Gastroesophageal sphincter (tissue), 4 donors: ENCODE measurements at regions not wholly inside any gene's neighbourhood (a gene's known extent, or its start where the extent isn't known, plus 50 kb on each side); places are given as distances from the start of the nearest gene placed in this dataset.

Source experiments
- ATAC-seq: fragments of 150-250 bp; one replicate; pipeline ENCODE4 v1.9.1; 2016; ENCODE audit warnings: mild to moderate bottlenecking, moderate library complexity
- H3K27ac ChIP-seq, 4 donors: fragments of 200-600 bp; sonication (generic) in 3 of 4; 1 replicate in 3 of 4; 2 replicates in 1 of 4; pipeline ENCODE4 v1.5.1; 2016 to 2019
- H3K27me3 ChIP-seq: fragments of 200-600 bp; sonication (generic); one replicate; pipeline ENCODE4 v1.5.1; 2019
- H3K36me3 ChIP-seq, 2 donors: fragments of 200-600 bp; sonication (generic); one replicate each; pipeline ENCODE4 v1.5.1; 2019; ENCODE audit warnings: control low read depth in 1 of 2
- H3K4me1 ChIP-seq, 3 donors: fragments of 200-600 bp; sonication (generic); 1 replicate in 2 of 3; 2 replicates in 1 of 3; pipeline ENCODE4 v1.5.1; 2016 to 2019; ENCODE audit warnings: control low read depth in 2 of 3
- H3K4me3 ChIP-seq, 2 donors: fragments of 200-600 bp; sonication (generic); one replicate each; pipeline ENCODE4 v1.5.1; 2019; ENCODE audit warnings: mild to moderate bottlenecking in 1 of 2, moderate library complexity in 1 of 2
- H3K9me3 ChIP-seq, 3 donors: fragments of 200-600 bp; sonication (generic); one replicate each; pipeline ENCODE4 v1.5.1; 2017 to 2019; ENCODE audit warnings: control low read depth in 2 of 3
- EP300 ChIP-seq: sonication (generic); formaldehyde crosslinking; IDR thresholded peaks from one replicate; pipeline ENCODE4 v1.6.1; 2017; ENCODE audit warnings: antibody characterized with exemption, mild to moderate bottlenecking
- POLR2A ChIP-seq, 2 donors: fragments of 450-650 bp; IDR thresholded peaks; one replicate each; pipeline ENCODE4 v1.6.1; 2017; ENCODE audit warnings: antibody characterized with exemption in 2 of 2, mild to moderate bottlenecking in 2 of 2, moderate library complexity in 1 of 2
- POLR2AphosphoS5 ChIP-seq: sonication (generic); formaldehyde crosslinking; IDR thresholded peaks from one replicate; pipeline ENCODE4 v1.6.1; 2017; ENCODE audit warnings: antibody characterized with exemption
- WGBS, 2 donors: methylation state at CpG; one replicate each; pipeline ENCODE4 v1.1.5; 2018; ENCODE audit warnings: low coverage in 1 of 2; 5-methylcytosine and 5-hydroxymethylcytosine counted together
- TF ChIP-seq, protein P1 (sequence below), 4 experiments: fragments of 200-600 bp in 2 of 4; fragments of 450-650 bp in 2 of 4; sonication (generic) in 1 of 4; IDR thresholded peaks; one replicate each; pipeline ENCODE4 v1.5.1; 2017 to 2019; ENCODE audit warnings: antibody characterized with exemption in 4 of 4, mild to moderate bottlenecking in 2 of 4, moderate library complexity in 2 of 4

DNA sequence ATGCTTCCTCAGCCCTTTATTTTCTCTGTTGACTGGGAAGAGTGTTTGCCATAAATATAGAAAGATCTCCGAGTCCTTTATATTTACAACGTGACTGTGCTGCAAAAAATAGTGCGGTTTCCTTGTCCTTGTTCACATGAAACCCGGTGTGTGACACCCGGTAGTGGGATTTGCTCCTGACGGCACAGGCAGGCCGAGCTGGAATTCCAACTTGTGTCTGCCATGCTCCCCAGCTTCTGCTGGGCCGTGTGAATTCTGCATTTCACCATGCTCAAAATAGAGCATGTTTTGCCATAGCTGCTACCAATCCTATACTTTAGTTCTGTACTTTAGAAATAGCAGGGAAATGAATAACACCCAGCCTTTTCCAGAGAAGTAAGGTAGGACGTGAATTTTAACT, 60.3 kb upstream of the PDE10A start:
- Histone ChIP-seq H3K4me3 (no peak overlapping the region), H3K9me3 (no peaks in the 10 kb centered on the region), H3K27me3 (no peaks in the 10 kb centered on the region), H3K36me3 (no peaks in the 10 kb centered on the region), H3K27ac (no peak overlapping the region), H3K4me1 (peaks cover 0 to 13% (median 3%) of the 10 kb centered on the region in 3 donors)
- TF ChIP-seq POLR2A (IDR thresholded peaks at IDR 0.05) (no peak), EP300 (no peak), POLR2AphosphoS5 (no peak)
- TF ChIP-seq, protein P1, sequence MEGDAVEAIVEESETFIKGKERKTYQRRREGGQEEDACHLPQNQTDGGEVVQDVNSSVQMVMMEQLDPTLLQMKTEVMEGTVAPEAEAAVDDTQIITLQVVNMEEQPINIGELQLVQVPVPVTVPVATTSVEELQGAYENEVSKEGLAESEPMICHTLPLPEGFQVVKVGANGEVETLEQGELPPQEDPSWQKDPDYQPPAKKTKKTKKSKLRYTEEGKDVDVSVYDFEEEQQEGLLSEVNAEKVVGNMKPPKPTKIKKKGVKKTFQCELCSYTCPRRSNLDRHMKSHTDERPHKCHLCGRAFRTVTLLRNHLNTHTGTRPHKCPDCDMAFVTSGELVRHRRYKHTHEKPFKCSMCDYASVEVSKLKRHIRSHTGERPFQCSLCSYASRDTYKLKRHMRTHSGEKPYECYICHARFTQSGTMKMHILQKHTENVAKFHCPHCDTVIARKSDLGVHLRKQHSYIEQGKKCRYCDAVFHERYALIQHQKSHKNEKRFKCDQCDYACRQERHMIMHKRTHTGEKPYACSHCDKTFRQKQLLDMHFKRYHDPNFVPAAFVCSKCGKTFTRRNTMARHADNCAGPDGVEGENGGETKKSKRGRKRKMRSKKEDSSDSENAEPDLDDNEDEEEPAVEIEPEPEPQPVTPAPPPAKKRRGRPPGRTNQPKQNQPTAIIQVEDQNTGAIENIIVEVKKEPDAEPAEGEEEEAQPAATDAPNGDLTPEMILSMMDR (IDR thresholded peaks at IDR 0.05), result no peak
- WGBS, 2 donors, result 33 to 83% methylated on average over 2 to 9 of the region's 9 CpGs
- no peak for ATAC-seq

DNA sequence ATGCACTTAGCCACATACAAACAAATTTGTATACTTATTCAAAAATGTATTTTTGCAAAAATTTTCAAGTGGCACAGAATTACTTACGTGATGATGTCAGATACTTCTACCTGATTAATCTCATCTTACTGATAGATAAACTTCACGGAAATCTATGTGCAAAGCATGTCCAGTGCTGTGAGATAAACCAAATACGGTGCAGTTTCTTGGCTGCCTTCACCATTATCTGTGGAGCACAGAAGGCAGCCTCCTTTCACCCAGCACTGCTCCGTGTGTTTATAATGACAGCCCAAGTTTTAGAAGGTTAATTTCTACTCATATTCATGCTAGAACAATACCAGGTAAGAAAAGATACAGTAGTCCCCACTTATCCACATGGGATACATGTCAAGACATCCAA, 59.0 kb upstream of the PDE10A start:
- 69 to 83% methylated on average over 4 of the region's 4 CpGs for WGBS, 2 donors
- no peaks in the 10 kb centered on the region for H3K27me3 ChIP-seq
- H3K36me3 ChIP-seq, result no peaks in the 10 kb centered on the region
- H3K27ac ChIP-seq, result no peak overlapping the region
- no peaks in the 10 kb centered on the region for H3K9me3 ChIP-seq
- no peak overlapping the region for H3K4me3 ChIP-seq
- TF ChIP-seq EP300 (no peak), POLR2A (IDR thresholded peaks at IDR 0.05) (no peak), POLR2AphosphoS5 (no peak)
- TF ChIP-seq, protein P1 (IDR thresholded peaks at IDR 0.05), result no peak
- H3K4me1 ChIP-seq, result peaks cover 0 to 18% (median 3%) of the 10 kb centered on the region in 3 donors
- ATAC-seq, result no peak

DNA sequence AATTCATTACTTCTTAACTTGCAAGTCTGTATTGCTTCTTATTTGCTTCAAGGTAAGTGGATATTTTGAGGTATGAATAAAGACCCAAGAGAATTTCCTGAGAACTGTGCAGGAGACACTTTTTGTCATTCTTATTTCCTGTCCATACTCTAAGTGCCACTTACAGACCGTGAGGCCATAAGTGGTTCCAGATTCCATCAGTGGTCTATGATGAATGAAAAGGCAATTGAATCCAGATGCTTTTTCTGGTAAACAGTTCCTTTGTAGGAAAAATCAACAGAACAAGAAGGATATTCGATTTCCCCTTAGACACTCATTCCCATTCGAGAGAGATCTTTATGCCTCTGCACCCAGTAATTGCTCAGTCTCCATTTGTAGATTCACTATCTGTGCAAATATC, 58.3 kb upstream of the PDE10A start:
- ATAC-seq, result no peak
- Histone ChIP-seq H3K4me1 (peaks cover 0 to 18% (median 3%) of the 10 kb centered on the region in 3 donors), H3K4me3 (no peak overlapping the region), H3K9me3 (no peaks in the 10 kb centered on the region), H3K36me3 (no peaks in the 10 kb centered on the region), H3K27me3 (no peaks in the 10 kb centered on the region), H3K27ac (no peak overlapping the region)
- WGBS, 2 donors, result 45 to 57% methylated on average over 3 of the region's 3 CpGs
- no peak for TF ChIP-seq POLR2A (IDR thresholded peaks at IDR 0.05)

DNA sequence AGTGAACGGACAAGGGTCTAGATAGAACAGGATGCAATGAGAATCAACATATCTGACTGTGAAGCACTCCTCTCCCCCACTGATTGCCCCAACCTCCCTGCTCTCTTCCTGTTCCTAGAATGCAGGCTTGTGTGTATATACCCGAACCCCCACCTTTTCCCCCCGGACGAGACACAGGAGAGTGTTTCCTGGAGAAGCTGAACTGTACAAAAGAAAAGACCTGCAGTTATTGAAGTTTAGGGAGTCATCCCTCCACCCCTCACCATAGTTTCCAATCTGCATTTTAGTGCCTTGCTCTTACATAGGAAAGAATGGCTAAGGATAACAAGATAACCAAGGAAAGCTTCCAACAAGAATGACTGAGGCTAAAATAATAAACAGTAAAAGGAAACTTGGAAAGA, 55.5 kb upstream of the PDE10A start:
- no peak for ATAC-seq
- WGBS, 2 donors, result 9 to 18% methylated on average over 3 to 4 of the region's 4 CpGs
- no peak overlapping the region for H3K27ac ChIP-seq
- no peak overlapping the region for H3K4me3 ChIP-seq
- no peaks in the 10 kb centered on the region for H3K36me3 ChIP-seq
- H3K4me1 ChIP-seq, result peaks cover 0 to 18% (median 3%) of the 10 kb centered on the region in 3 donors
- H3K27me3 ChIP-seq, result peaks cover 6% of the 10 kb centered on the region
- no peaks in the 10 kb centered on the region for H3K9me3 ChIP-seq
- TF ChIP-seq POLR2A (IDR thresholded peaks at IDR 0.05) (no peak), POLR2AphosphoS5 (no peak), EP300 (no peak)
- TF ChIP-seq, protein P1 (IDR thresholded peaks at IDR 0.05), result no peak

DNA sequence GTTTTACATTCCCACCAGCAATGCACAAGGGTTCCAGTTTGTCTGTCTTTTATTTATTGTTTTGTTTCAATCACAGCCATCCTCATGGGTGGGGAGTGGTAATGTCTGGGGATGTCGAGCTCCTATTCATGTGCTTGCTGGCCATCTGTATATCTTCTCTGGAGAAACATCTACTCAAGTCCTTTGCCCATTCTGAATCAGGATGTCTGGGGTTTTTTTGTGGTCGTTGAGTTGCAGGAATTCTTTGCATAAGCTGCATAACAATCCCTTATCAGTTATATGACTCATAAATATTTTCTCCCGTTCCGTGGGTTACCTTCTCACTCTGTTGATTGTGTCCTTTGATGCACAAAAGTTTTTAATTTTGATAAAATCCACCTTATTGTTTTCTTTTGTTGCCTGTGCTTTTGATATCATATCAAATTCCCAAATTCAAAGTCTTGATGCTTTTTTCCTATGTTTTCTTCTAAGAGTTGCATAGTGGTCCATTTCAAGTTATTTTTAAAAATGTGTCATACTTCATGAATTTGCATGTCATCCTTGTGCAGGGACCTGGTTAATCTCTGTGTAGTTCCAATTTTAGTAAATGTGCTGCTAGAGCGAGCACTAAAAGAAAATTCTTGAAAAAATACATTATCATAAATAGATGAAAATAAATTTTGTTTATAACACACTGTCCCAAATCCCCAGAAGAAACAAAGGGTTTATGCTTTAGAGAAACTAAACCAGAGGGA, 54.9 kb upstream of the PDE10A start:
- H3K36me3 ChIP-seq, result no peaks in the 10 kb centered on the region
- H3K4me1 ChIP-seq, result peaks cover 0 to 18% (median 3%) of the 10 kb centered on the region in 3 donors
- H3K9me3 ChIP-seq, result no peaks in the 10 kb centered on the region
- no peak overlapping the region for H3K27ac ChIP-seq
- no peak overlapping the region for H3K4me3 ChIP-seq
- WGBS, 2 donors, result 23 to 77% methylated on average over 2 to 4 of the region's 5 CpGs
- H3K27me3 ChIP-seq, result peaks cover 6% of the 10 kb centered on the region
- ATAC-seq, result no peak
- no peak for TF ChIP-seq POLR2AphosphoS5

DNA sequence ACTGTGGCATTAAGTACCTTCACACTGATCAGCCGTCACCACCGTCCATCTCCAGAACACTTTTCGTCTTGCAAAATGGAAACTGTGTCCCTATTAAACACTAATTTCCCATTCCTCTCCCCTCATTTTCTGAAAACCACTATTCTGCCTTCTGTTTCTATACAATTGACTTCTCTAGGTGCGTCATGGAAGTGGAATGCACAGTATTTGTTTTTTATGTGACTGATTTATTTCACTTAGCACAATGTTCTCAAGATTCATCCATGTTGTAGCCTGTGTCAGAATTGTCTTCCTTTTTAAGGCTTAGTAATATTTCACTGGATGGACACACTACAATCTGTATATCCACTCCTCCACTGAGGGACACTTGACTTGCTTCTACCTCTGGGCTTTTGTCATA, 53.8 kb upstream of the PDE10A start:
- TF ChIP-seq POLR2AphosphoS5, result no peak
- TF ChIP-seq POLR2A (IDR thresholded peaks at IDR 0.05), result no peak
- TF ChIP-seq EP300, result no peak
- TF ChIP-seq, protein P1 (IDR thresholded peaks at IDR 0.05), result no peak
- Histone ChIP-seq H3K27me3 (peaks cover 6% of the 10 kb centered on the region), H3K4me3 (no peak overlapping the region), H3K9me3 (no peaks in the 10 kb centered on the region), H3K27ac (no peak overlapping the region), H3K4me1 (peaks cover 0 to 18% (median 3%) of the 10 kb centered on the region in 3 donors), H3K36me3 (no peaks in the 10 kb centered on the region)
- WGBS, 2 donors, result 95 to 100% methylated on average over 4 of the region's 4 CpGs
- no peak for ATAC-seq
